ENCODE measurements at regions not wholly inside any gene's neighbourhood (a gene's known extent, or its start where the extent isn't known, plus 50 kb on each side); places are given as distances from the start of the nearest gene placed in this dataset.

DNA sequence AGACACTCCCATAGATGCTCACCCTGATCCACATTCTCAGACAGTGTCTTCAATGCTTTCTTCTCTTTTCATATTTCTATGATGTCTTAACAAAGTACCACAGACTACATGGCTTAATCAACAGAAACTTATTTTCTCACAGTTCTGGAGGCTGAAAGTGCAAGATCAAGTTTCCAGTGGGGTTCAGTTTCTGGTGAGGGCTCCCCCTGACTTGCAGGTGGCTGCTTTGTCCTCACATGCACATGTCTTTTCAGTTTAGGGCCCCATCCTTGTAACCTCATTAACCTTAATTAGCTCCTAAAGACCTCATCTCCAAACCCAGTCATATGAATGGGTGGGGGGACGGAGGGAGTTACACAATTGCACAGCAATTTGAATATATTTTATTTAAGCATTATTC, 335.8 kb downstream of the AASDHPPT start:
- Histone ChIP-seq H3F3A (ENCODE audit: low read length, unreplicated experiment) (no peaks in the 10 kb centered on the region), H3K9ac (ENCODE audit: low read length) (no peak overlapping the region), H3K4me1 (ENCODE audit: insufficient read depth, low read length) (0 out of 2 replicates have a peak, but pooled peaks cover 4% of the 10 kb centered on the region), H3K9me3 (ENCODE audit: low read length) (no peaks in the 10 kb centered on the region), H3K4me3 (ENCODE audit: low read length) (no peak overlapping the region), H4K20me1 (ENCODE audit: low read length) (no peaks in the 10 kb centered on the region), H3K27me3 (ENCODE audit: low read length) (no peaks in the 10 kb centered on the region), H3K4me2 (ENCODE audit: low read length) (no peak overlapping the region), H2AFZ (ENCODE audit: low read length) (no peak overlapping the region), H3K27ac (ENCODE audit: low read length) (no peak overlapping the region), H3K9me2 (replicated peaks; ENCODE audit: low read length) (no peaks in the 10 kb centered on the region), H3K79me2 (ENCODE audit: low read length) (no peaks in the 10 kb centered on the region), H3K36me3 (ENCODE audit: low read depth, low read length) (no peaks in the 10 kb centered on the region)
- CTCF ChIA-PET = no interaction called here
- ATAC-seq (no peak), DNase-seq (no peak)
- no TSS peak for BruUV-seq (replicated peaks)
- intact Hi-C loops (cut with micrococcal nuclease) = no loop called here
- POLR2A ChIA-PET (ENCODE audit: unreplicated experiment) = no interaction called here
- TF ChIP-seq EZH2 (IDR thresholded peaks at IDR 0.05; ENCODE audit: low read length, unreplicated experiment) = no peak
- TF ChIP-seq EZH2phosphoT487 (IDR thresholded peaks at IDR 0.05; ENCODE audit: borderline replicate concordance, low read length) = no peak
- TF ChIP-seq, protein P1, sequence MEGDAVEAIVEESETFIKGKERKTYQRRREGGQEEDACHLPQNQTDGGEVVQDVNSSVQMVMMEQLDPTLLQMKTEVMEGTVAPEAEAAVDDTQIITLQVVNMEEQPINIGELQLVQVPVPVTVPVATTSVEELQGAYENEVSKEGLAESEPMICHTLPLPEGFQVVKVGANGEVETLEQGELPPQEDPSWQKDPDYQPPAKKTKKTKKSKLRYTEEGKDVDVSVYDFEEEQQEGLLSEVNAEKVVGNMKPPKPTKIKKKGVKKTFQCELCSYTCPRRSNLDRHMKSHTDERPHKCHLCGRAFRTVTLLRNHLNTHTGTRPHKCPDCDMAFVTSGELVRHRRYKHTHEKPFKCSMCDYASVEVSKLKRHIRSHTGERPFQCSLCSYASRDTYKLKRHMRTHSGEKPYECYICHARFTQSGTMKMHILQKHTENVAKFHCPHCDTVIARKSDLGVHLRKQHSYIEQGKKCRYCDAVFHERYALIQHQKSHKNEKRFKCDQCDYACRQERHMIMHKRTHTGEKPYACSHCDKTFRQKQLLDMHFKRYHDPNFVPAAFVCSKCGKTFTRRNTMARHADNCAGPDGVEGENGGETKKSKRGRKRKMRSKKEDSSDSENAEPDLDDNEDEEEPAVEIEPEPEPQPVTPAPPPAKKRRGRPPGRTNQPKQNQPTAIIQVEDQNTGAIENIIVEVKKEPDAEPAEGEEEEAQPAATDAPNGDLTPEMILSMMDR (conservative IDR thresholded peaks at IDR 0.05; ENCODE audit: low read depth, low read length) = no peak

DNA sequence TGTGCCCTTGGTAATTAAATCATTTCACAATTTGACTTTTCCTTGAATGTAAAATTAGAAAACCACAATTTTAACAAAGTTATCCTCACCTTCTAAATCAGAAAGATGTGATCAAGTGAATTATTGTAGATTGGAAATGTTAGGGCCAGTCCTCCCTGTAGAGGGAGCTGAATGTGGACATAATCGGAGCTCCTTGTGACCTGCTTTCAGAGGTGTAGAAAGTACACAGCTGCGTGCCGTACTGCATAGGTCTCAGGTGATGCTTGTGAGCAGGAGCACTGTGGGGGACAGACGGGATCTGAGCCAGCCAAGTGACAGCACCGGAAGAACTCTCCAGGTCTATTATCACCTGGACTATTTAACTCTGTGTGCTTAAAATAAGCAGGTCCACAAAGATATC, 338.0 kb downstream of the AASDHPPT start:
- peak; percentile 42 for DNase-seq
- Histone ChIP-seq H3K4me1 (ENCODE audit: insufficient read depth, low read length) (no peaks in the 10 kb centered on the region), H3K4me3 (ENCODE audit: low read length) (no peak overlapping the region), H3K9me3 (ENCODE audit: low read length) (no peaks in the 10 kb centered on the region), H3K79me2 (ENCODE audit: low read length) (no peaks in the 10 kb centered on the region), H3K9me2 (replicated peaks; ENCODE audit: low read length) (peaks cover 6% of the 10 kb centered on the region; the same call in 1 of the 2 replicates), H3K27ac (ENCODE audit: low read length) (no peak overlapping the region), H3K4me2 (ENCODE audit: low read length) (no peak overlapping the region), H2AFZ (ENCODE audit: low read length) (0 out of 2 replicates have a peak overlapping the region, but pooled peaks have one; percentile 14), H3K9ac (ENCODE audit: low read length) (no peak overlapping the region), H3K36me3 (ENCODE audit: low read depth, low read length) (no peaks in the 10 kb centered on the region), H4K20me1 (ENCODE audit: low read length) (no peaks in the 10 kb centered on the region), H3F3A (ENCODE audit: low read length, unreplicated experiment) (no peaks in the 10 kb centered on the region), H3K27me3 (ENCODE audit: low read length) (no peaks in the 10 kb centered on the region)
- no TSS peak for BruUV-seq (replicated peaks)
- peak; percentile 53 for ATAC-seq
- POLR2A ChIA-PET (ENCODE audit: unreplicated experiment) = no interaction called here
- TF ChIP-seq EZH2phosphoT487 (IDR thresholded peaks at IDR 0.05; ENCODE audit: borderline replicate concordance, low read length) (no peak), EZH2 (IDR thresholded peaks at IDR 0.05; ENCODE audit: low read length, unreplicated experiment) (no peak)
- TF ChIP-seq, protein P1 (conservative IDR thresholded peaks at IDR 0.05; ENCODE audit: low read depth, low read length) = peak; percentile 57
- intact Hi-C loops (cut with micrococcal nuclease) = no loop called here
- CTCF ChIA-PET = interaction anchor here (0.6 kb wide), 1 partner anchor 305 kb away, joined by 5 read pairs; no protein-coding TSS in a partner anchor

DNA sequence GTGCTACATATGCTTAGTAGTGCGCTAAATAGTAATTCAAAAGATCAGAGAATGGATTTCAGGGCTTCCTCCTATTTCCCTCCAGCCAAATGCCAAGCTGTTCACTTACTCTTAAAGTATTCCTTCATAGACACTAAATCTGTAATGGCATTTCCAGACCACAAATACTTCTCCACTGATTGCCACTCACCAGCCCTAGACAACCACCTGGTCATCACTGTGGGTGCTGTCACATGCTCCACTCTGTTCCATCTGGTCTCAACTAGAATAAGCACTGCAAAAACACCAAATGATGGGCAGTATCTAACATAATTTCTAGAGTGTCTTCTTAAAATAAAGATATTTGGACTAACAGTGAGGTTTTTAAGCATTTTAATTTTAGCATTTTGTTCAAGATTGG, 341.3 kb downstream of the AASDHPPT start:
- DNase-seq (no peak), ATAC-seq (no peak)
- Histone ChIP-seq H2AFZ (ENCODE audit: low read length) (no peak overlapping the region), H4K20me1 (ENCODE audit: low read length) (no peaks in the 10 kb centered on the region), H3K79me2 (ENCODE audit: low read length) (no peaks in the 10 kb centered on the region), H3K27ac (ENCODE audit: low read length) (no peak overlapping the region), H3K9me2 (replicated peaks; ENCODE audit: low read length) (peaks cover 6% of the 10 kb centered on the region; the same call in 1 of the 2 replicates), H3K27me3 (ENCODE audit: low read length) (no peaks in the 10 kb centered on the region), H3K4me3 (ENCODE audit: low read length) (no peak overlapping the region), H3F3A (ENCODE audit: low read length, unreplicated experiment) (no peaks in the 10 kb centered on the region), H3K9ac (ENCODE audit: low read length) (no peak overlapping the region), H3K9me3 (ENCODE audit: low read length) (no peaks in the 10 kb centered on the region), H3K4me1 (ENCODE audit: insufficient read depth, low read length) (peaks cover 24% of the 10 kb centered on the region), H3K4me2 (ENCODE audit: low read length) (no peak overlapping the region), H3K36me3 (ENCODE audit: low read depth, low read length) (no peaks in the 10 kb centered on the region)
- POLR2A ChIA-PET (ENCODE audit: unreplicated experiment) = no interaction called here
- no TSS peak for BruUV-seq (replicated peaks)
- TF ChIP-seq EZH2phosphoT487 (IDR thresholded peaks at IDR 0.05; ENCODE audit: borderline replicate concordance, low read length) (no peak), EZH2 (IDR thresholded peaks at IDR 0.05; ENCODE audit: low read length, unreplicated experiment) (no peak)
- TF ChIP-seq, protein P1 (conservative IDR thresholded peaks at IDR 0.05; ENCODE audit: low read depth, low read length) = no peak
- CTCF ChIA-PET = no interaction called here
- intact Hi-C loops (cut with micrococcal nuclease) = no loop called here

Measured in PC-3 (cell line).